ENCODE measurements at regions not wholly inside any gene's neighbourhood (a gene's known extent, or its start where the extent isn't known, plus 50 kb on each side); places are given as distances from the start of the nearest gene placed in this dataset.
"Not testable (repeated sequence)": the region's sequence is repeated elsewhere in the genome, so short reads cannot be mapped to it uniquely, and the experiment has no call there.

- no peak for DNase-seq (ENCODE audit: low spot score)
These were observed 121.0 kb upstream of the SLC39A10 start for GRCh38 chr2:195535911-195536522.

GRCh38 chr2:195534971-195535370 is 122.1 kb upstream of the SLC39A10 start:
- DNase-seq (ENCODE audit: low spot score), result no peak

- DNase-seq (ENCODE audit: low spot score), result no peak
These were observed 123.0 kb upstream of the SLC39A10 start for GRCh38 chr2:195533771-195534642.

- no peak for DNase-seq (ENCODE audit: low spot score)
These were observed 124.3 kb upstream of the SLC39A10 start for GRCh38 chr2:195532628-195533271.

GRCh38 chr2:195532255-195532627 is 124.8 kb upstream of the SLC39A10 start:
- no peak for DNase-seq (ENCODE audit: low spot score)

- DNase-seq (ENCODE audit: low spot score), result no peak
These were observed 125.3 kb upstream of the SLC39A10 start for GRCh38 chr2:195531754-195532153.

GRCh38 chr2:195523242-195523641 is 133.8 kb upstream of the SLC39A10 start:
- DNase-seq (ENCODE audit: low spot score), result not testable (repeated sequence)

- no peak for DNase-seq (ENCODE audit: low spot score)
These were observed 135.4 kb upstream of the SLC39A10 start for GRCh38 chr2:195521589-195521988.

GRCh38 chr2:195520671-195521155 is 136.3 kb upstream of the SLC39A10 start:
- DNase-seq (ENCODE audit: low spot score), result no peak

GRCh38 chr2:195515551-195515950 is 141.5 kb upstream of the SLC39A10 start:
- DNase-seq (ENCODE audit: low spot score), result no peak

GRCh38 chr2:195514365-195514764 is 142.7 kb upstream of the SLC39A10 start:
- no peak for DNase-seq (ENCODE audit: low spot score)

GRCh38 chr2:195513119-195513518 is 143.9 kb upstream of the SLC39A10 start:
- no peak for DNase-seq (ENCODE audit: low spot score)

- DNase-seq (ENCODE audit: low spot score), result no peak
These were observed 147.5 kb upstream of the SLC39A10 start for GRCh38 chr2:195509551-195509950.

- DNase-seq (ENCODE audit: low spot score), result no peak
These were observed 148.9 kb upstream of the SLC39A10 start for GRCh38 chr2:195508139-195508455.

- DNase-seq (ENCODE audit: low spot score), result no peak
These were observed 149.4 kb upstream of the SLC39A10 start for GRCh38 chr2:195507447-195508138.

GRCh38 chr2:195505701-195506100 is 151.3 kb upstream of the SLC39A10 start:
- DNase-seq (ENCODE audit: low spot score), result no peak

GRCh38 chr2:195503208-195503607 is 153.8 kb upstream of the SLC39A10 start:
- DNase-seq (ENCODE audit: low spot score), result no peak

- no peak for DNase-seq (ENCODE audit: low spot score)
These were observed 155.3 kb upstream of the SLC39A10 start for GRCh38 chr2:195501746-195502145.

- no peak for DNase-seq (ENCODE audit: low spot score)
These were observed 156.1 kb upstream of the SLC39A10 start for GRCh38 chr2:195500879-195501278.

GRCh38 chr2:195498839-195499490 is 158.1 kb upstream of the SLC39A10 start:
- DNase-seq (ENCODE audit: low spot score), result no peak

- DNase-seq (ENCODE audit: low spot score), result no peak
These were observed 158.8 kb upstream of the SLC39A10 start for GRCh38 chr2:195498176-195498575.

GRCh38 chr2:195496991-195497390 is 160.0 kb upstream of the SLC39A10 start:
- no peak for DNase-seq (ENCODE audit: low spot score)

All from HuH-7 (cell line).